A549 (cell line): ENCODE measurements at regions not wholly inside any gene's neighbourhood (a gene's known extent, or its start where the extent isn't known, plus 50 kb on each side); places are given as distances from the start of the nearest gene placed in this dataset.

Source experiments
- ATAC-seq, 2 experiments: fragments of 200-7000 bp in 1 of 2; fragments of >200 bp in 1 of 2; cut with Nextera tagmentation in 1 of 2; cut with Tn5 transposase in 1 of 2; 3 replicates each; pipeline versions ENCODE4 v1.8.0 to v1.9.1; 2018 to 2020; ENCODE audit warnings: mild to moderate bottlenecking in 1 of 2, moderate library complexity in 1 of 2
- CTCF ChIA-PET: fragments of 300-600 bp; sonication (Branson Sonifier 250); formaldehyde crosslinking; extraction: SDS; loops from one replicate; lab custom pipeline; 2021; ENCODE audit warnings: antibody characterized with exemption, inconsistent platforms; lab: Yijun Ruan, JAX
- POLR2A ChIA-PET: fragments of 350-600 bp; formaldehyde crosslinking; extraction: SDS; loops from one replicate; lab custom pipeline; 2021; ENCODE audit warnings: antibody characterized with exemption, inconsistent platforms; lab: Yijun Ruan, JAX
- DNase-seq, 2 experiments: peaks; one replicate each; pipeline versions ENCODE4 v3.0.0 to v3.0.0-alpha.2; 2011 to 2016; ENCODE audit warnings: low read depth in 1 of 2, low spot score in 1 of 2
- FAIRE-seq: peaks from 2 replicates; lab custom pipeline; 2011; peaks lifted over from hg19 to GRCh38; lab: Jason Lieb, UNC
- H3K27ac ChIP-seq, 2 experiments: fragments of >200 bp; sonication (Bioruptor Twin); formaldehyde crosslinking; 3 replicates each; pipeline ENCODE4 v1.5.1; 2016 to 2017
- H3K4me1 ChIP-seq: fragments of >200 bp; sonication (Bioruptor Twin); formaldehyde crosslinking; 3 replicates; pipeline ENCODE4 v1.6.1; 2016
- H3K4me2 ChIP-seq: fragments of >200 bp; sonication (Bioruptor Twin); formaldehyde crosslinking; 3 replicates; pipeline ENCODE4 v1.6.1; 2016
- H3K4me3 ChIP-seq: fragments of >200 bp; sonication (Bioruptor Twin); formaldehyde crosslinking; 3 replicates; pipeline ENCODE4 v1.5.1; 2016
- H3K9me3 ChIP-seq: fragments of >200 bp; sonication (Bioruptor Twin); formaldehyde crosslinking; 3 replicates; pipeline ENCODE4 v1.6.1; 2016
- BHLHE40 ChIP-seq: IDR thresholded peaks from 2 replicates; pipeline ENCODE4 v1.6.1; 2012; ENCODE audit warnings: low read depth, low read length, inconsistent platforms
- CBX2 ChIP-seq: fragments of 200-600 bp; sonication (generic); IDR thresholded peaks from 2 replicates; pipeline ENCODE4 v1.6.1; 2016; ENCODE audit warnings: low read depth, mild to moderate bottlenecking, borderline replicate concordance
- CEBPB ChIP-seq, 2 experiments: fragments of >200 bp in 1 of 2; sonication (Bioruptor Twin) in 1 of 2; formaldehyde crosslinking in 1 of 2; IDR thresholded peaks; 2 replicates each; pipeline ENCODE4 v1.6.1; 2012 to 2016
- E2F6 ChIP-seq: IDR thresholded peaks from 2 replicates; pipeline ENCODE4 v1.6.1; 2012; ENCODE audit warnings: low read depth, borderline replicate concordance
- EHF ChIP-seq: fragments of 250-450 bp; sonication (Bioruptor Pico); IDR thresholded peaks from 2 replicates; pipeline ENCODE4 v1.5.0; 2020; ENCODE audit warnings: mild to moderate bottlenecking
- ELK1 ChIP-seq: fragments of 150-350 bp; IDR thresholded peaks from 2 replicates; pipeline ENCODE4 v1.6.1; 2014; ENCODE audit warnings: low read depth, mild to moderate bottlenecking, low read length
- ESRRA ChIP-seq: fragments of 150-350 bp; IDR thresholded peaks from 2 replicates; pipeline ENCODE4 v1.6.1; 2014; ENCODE audit warnings: mild to moderate bottlenecking, low read length, borderline replicate concordance
- FOSB ChIP-seq: fragments of 250-450 bp; sonication (Bioruptor Pico); IDR thresholded peaks from 2 replicates; pipeline ENCODE4 v1.5.0; 2020; ENCODE audit warnings: mild to moderate bottlenecking, moderate library complexity
- FOSL2 ChIP-seq, 2 experiments: fragments of 450-650 bp in 1 of 2; fragments of >200 bp in 1 of 2; sonication (Bioruptor Twin) in 1 of 2; formaldehyde crosslinking; IDR thresholded peaks; 2 replicates each; pipeline versions ENCODE4 v1.5.0 to v1.6.1; 2016 to 2020; ENCODE audit warnings: mild to moderate bottlenecking in 1 of 2, moderate library complexity in 1 of 2
- GATA3 ChIP-seq: IDR thresholded peaks from 2 replicates; pipeline ENCODE4 v1.6.1; 2012; ENCODE audit warnings: borderline replicate concordance
- HOXA7 ChIP-seq: fragments of 250-450 bp; sonication (Bioruptor Pico); IDR thresholded peaks from 2 replicates; pipeline ENCODE4 v1.5.0; 2020; ENCODE audit warnings: mild to moderate bottlenecking, moderate library complexity
- JUNB ChIP-seq: fragments of >200 bp; sonication (Bioruptor Twin); formaldehyde crosslinking; IDR thresholded peaks from 2 replicates; pipeline ENCODE4 v1.6.1; 2016
- KDM1A ChIP-seq: fragments of 200-600 bp; sonication (generic); IDR thresholded peaks from 2 replicates; pipeline ENCODE4 v1.6.1; 2016; ENCODE audit warnings: low read depth, mild to moderate bottlenecking
- NPAS2 ChIP-seq: fragments of 250-450 bp; sonication (Bioruptor Pico); IDR thresholded peaks from 2 replicates; pipeline ENCODE4 v1.8.0; 2022; ENCODE audit warnings: mild to moderate bottlenecking, moderate library complexity, borderline replicate concordance
- RARB ChIP-seq: fragments of 250-450 bp; sonication (Bioruptor Pico); IDR thresholded peaks from 2 replicates; pipeline ENCODE4 v1.8.0; 2021; ENCODE audit warnings: mild to moderate bottlenecking, moderate library complexity
- REST ChIP-seq: fragments of 200-600 bp; sonication (generic); IDR thresholded peaks from 2 replicates; pipeline ENCODE4 v1.6.1; 2016; ENCODE audit warnings: antibody characterized with exemption, mild to moderate bottlenecking, moderate library complexity
- RFX5 ChIP-seq: fragments of 450-650 bp; IDR thresholded peaks from 2 replicates; pipeline ENCODE4 v1.7.1; 2014; ENCODE audit warnings: antibody characterized with exemption, mild to moderate bottlenecking, moderate library complexity
- SREBF2 ChIP-seq: fragments of 450-650 bp; IDR thresholded peaks from 2 replicates; pipeline ENCODE4 v1.6.1; 2014; ENCODE audit warnings: mild to moderate bottlenecking, moderate library complexity
- ZFP36 ChIP-seq: fragments of 450-650 bp; IDR thresholded peaks from 2 replicates; pipeline ENCODE4 v1.6.1; 2014; ENCODE audit warnings: borderline replicate concordance; ENCODE audit not compliant: partially characterized antibody
- ZNF302 ChIP-seq: fragments of 250-450 bp; sonication (Bioruptor Pico); IDR thresholded peaks from 2 replicates; pipeline ENCODE4 v1.9.0; 2021; ENCODE audit warnings: inconsistent platforms, mild to moderate bottlenecking, moderate library complexity
- WGBS: methylation state at CpG from one replicate; pipeline ENCODE4 v1.1.6; 2017; ENCODE audit errors: missing lambda C conversion rate; 5-methylcytosine and 5-hydroxymethylcytosine counted together

- no peak overlapping the region for H3K4me3 ChIP-seq
- ATAC-seq: no peak
- no peaks in the 10 kb centered on the region for H3K4me1 ChIP-seq
- TF ChIP-seq BHLHE40: no peak
- no peak for TF ChIP-seq GATA3
- TF ChIP-seq ESRRA: no peak
- TF ChIP-seq FOSB (CRISPR knock-in tag): no peak
- no peak for TF ChIP-seq KDM1A
- no peak for TF ChIP-seq RFX5
- no peak overlapping the region for H3K27ac ChIP-seq
- POLR2A ChIA-PET: no interaction called here
- no peak for DNase-seq
- H3K9me3 ChIP-seq: no peaks in the 10 kb centered on the region
- FAIRE-seq: no peak
- no peak overlapping the region for H3K4me2 ChIP-seq
- 35% methylated on average over 4 of the region's 4 CpGs for WGBS
- CTCF ChIA-PET: interaction anchor here (0.6 to 0.7 kb wide), 3 partner anchors 173 to 1905 kb away, joined by 3 to 4 read pairs (median 3); no protein-coding TSS in a partner anchor
Measured at GRCh38 chr6:18746727-18747126, 359.6 kb downstream of the RNF144B start.

- Histone ChIP-seq H3K4me1 (no peaks in the 10 kb centered on the region), H3K4me3 (no peak overlapping the region), H3K9me3 (no peaks in the 10 kb centered on the region), H3K4me2 (no peak overlapping the region), H3K27ac (no peak overlapping the region)
- FAIRE-seq (no peak), DNase-seq (no peak), ATAC-seq (no peak)
- POLR2A ChIA-PET: no interaction called here
- CTCF ChIA-PET: interaction anchor here (0.9 to 1.1 kb wide), 2 partner anchors 1308 to 1310 kb away, joined by 3 to 5 read pairs; no protein-coding TSS in a partner anchor
- 37% methylated on average over 6 of the region's 6 CpGs for WGBS
- TF ChIP-seq KDM1A: no peak
- no peak for TF ChIP-seq ZFP36
- no peak for TF ChIP-seq ELK1
- no peak for TF ChIP-seq SREBF2
- no peak for TF ChIP-seq CEBPB (IDR thresholded peaks at IDR 0.05)
- TF ChIP-seq BHLHE40: no peak
- no peak for TF ChIP-seq HOXA7 (CRISPR knock-in tag)
- no peak for TF ChIP-seq RARB (CRISPR knock-in tag)
- TF ChIP-seq JUNB: no peak
- TF ChIP-seq FOSB (CRISPR knock-in tag): no peak
- TF ChIP-seq ZNF302 (CRISPR knock-in tag): no peak
Measured at GRCh38 chr6:18748314-18748713, 361.2 kb downstream of the RNF144B start.

- TF ChIP-seq E2F6 (no peak), EHF (CRISPR knock-in tag) (no peak), JUNB (no peak), NPAS2 (CRISPR knock-in tag) (no peak), RFX5 (no peak), FOSL2 (IDR thresholded peaks at IDR 0.05) (no peak), FOSL2 (CRISPR knock-in tag; IDR thresholded peaks at IDR 0.05) (no peak)
- TF ChIP-seq, all 56 proteins: peak for 0
Measured at GRCh38 chr6:18752278-18753068, 365.3 kb downstream of the RNF144B start.

GRCh38 chr6:18753076-18753475 is 365.9 kb downstream of the RNF144B start:
- no peak for FAIRE-seq
- H3K27ac ChIP-seq: no peak overlapping the region
- ATAC-seq: no peak
- no peak overlapping the region for H3K4me3 ChIP-seq
- no peaks in the 10 kb centered on the region for H3K4me1 ChIP-seq
- POLR2A ChIA-PET: no interaction called here
- CTCF ChIA-PET: no interaction called here
- TF ChIP-seq ESRRA: no peak
- TF ChIP-seq REST: no peak
- TF ChIP-seq ELK1: no peak
- no peak for TF ChIP-seq RARB (CRISPR knock-in tag)
- no peak for TF ChIP-seq CBX2
- H3K9me3 ChIP-seq: no peaks in the 10 kb centered on the region
- H3K4me2 ChIP-seq: no peak overlapping the region
- 51% methylated on average over 9 of the region's 12 CpGs for WGBS
- DNase-seq: no peak

More at GRCh38 chr6:18752278-18753068, 365.3 kb downstream of the RNF144B start:
- H3K27ac ChIP-seq: no peak overlapping the region
- ChIA-PET CTCF (no interaction called here), POLR2A (no interaction called here)
- FAIRE-seq: no peak
- no peaks in the 10 kb centered on the region for H3K4me1 ChIP-seq
- DNase-seq: no peak
- H3K9me3 ChIP-seq: no peaks in the 10 kb centered on the region
- no peak overlapping the region for H3K4me3 ChIP-seq
- no peak overlapping the region for H3K4me2 ChIP-seq
- WGBS: 5% methylated on average over 5 of the region's 5 CpGs
- no peak for ATAC-seq
